Hepatocyte (in vitro differentiated cells): ENCODE measurements at regions not wholly inside any gene's neighbourhood (a gene's known extent, or its start where the extent isn't known, plus 50 kb on each side); places are given as distances from the start of the nearest gene placed in this dataset.

Experiments used
- CTCF ChIP-seq: fragments of 200-600 bp; sonication (generic); IDR thresholded peaks from 2 replicates; pipeline ENCODE4 v1.5.1; 2016; ENCODE audit warnings: antibody characterized with exemption, mild to moderate bottlenecking; ENCODE audit not compliant: poor library complexity
- EZH2 ChIP-seq: fragments of 200-600 bp; sonication (generic); IDR thresholded peaks from 2 replicates; pipeline ENCODE4 v1.6.1; 2016; ENCODE audit warnings: antibody characterized with exemption, mild to moderate bottlenecking, borderline replicate concordance
- EZH2phosphoT487 ChIP-seq: fragments of 200-600 bp; sonication (generic); IDR thresholded peaks from one replicate; pipeline ENCODE4 v1.6.1; 2018; ENCODE audit warnings: antibody characterized with exemption, mild to moderate bottlenecking, low read depth, moderate library complexity; ENCODE audit not compliant: unreplicated experiment, severe bottlenecking

- TF ChIP-seq CTCF (no peak), EZH2phosphoT487 (no peak), EZH2 (no peak)
Observed at GRCh38 chr6:51450958-51451357, 632.3 kb downstream of the TFAP2B start.
